OCI-LY1 (cell line): ENCODE measurements at regions not wholly inside any gene's neighbourhood (a gene's known extent, or its start where the extent isn't known, plus 50 kb on each side); places are given as distances from the start of the nearest gene placed in this dataset.
"Not testable (repeated sequence)": the region's sequence is repeated elsewhere in the genome, so short reads cannot be mapped to it uniquely, and the experiment has no call there.

ENCODE experiments used
- H2AFZ ChIP-seq: fragments of 200-600 bp; sonication (generic), shearing (Covaris generic); 2 replicates; pipeline ENCODE4 v1.6.0; 2014; ENCODE audit warnings: antibody characterized with exemption, mild to moderate bottlenecking, low read length
- H3F3A ChIP-seq: fragments of 200-600 bp; sonication (generic), shearing (Covaris generic); 2 replicates; pipeline ENCODE4 v1.6.0; 2014; ENCODE audit warnings: mild to moderate bottlenecking, antibody characterized with exemption, low read length, moderate library complexity; ENCODE audit not compliant: insufficient read depth
- H3K27ac ChIP-seq: fragments of 200-600 bp; sonication (generic); 2 replicates; pipeline ENCODE4 v1.5.1; 2014; ENCODE audit warnings: low read length, mixed run types, mild to moderate bottlenecking, low read depth; ENCODE audit not compliant: poor library complexity, severe bottlenecking
- H3K27me3 ChIP-seq: fragments of 200-600 bp; sonication (generic); 2 replicates; pipeline ENCODE4 v1.6.0; 2014; ENCODE audit warnings: antibody characterized with exemption, mild to moderate bottlenecking, low read length, moderate library complexity; ENCODE audit not compliant: insufficient read depth
- H3K36me3 ChIP-seq: fragments of 200-600 bp; sonication (generic); 2 replicates; pipeline ENCODE4 v1.6.1; 2014; ENCODE audit warnings: mild to moderate bottlenecking, antibody characterized with exemption, low read length, moderate library complexity, mixed read lengths; ENCODE audit not compliant: insufficient read depth
- H3K4me1 ChIP-seq: fragments of 200-600 bp; sonication (generic); 2 replicates; pipeline ENCODE4 v1.5.1; 2014; ENCODE audit warnings: mild to moderate bottlenecking, low read length, moderate library complexity; ENCODE audit not compliant: insufficient read depth, severe bottlenecking
- H3K4me2 ChIP-seq: fragments of 200-600 bp; sonication (generic), shearing (Covaris generic); 2 replicates; pipeline ENCODE4 v1.6.1; 2014; ENCODE audit warnings: low read length
- H3K4me3 ChIP-seq: fragments of 200-600 bp; sonication (generic); 2 replicates; pipeline ENCODE4 v1.5.1; 2014; ENCODE audit warnings: low read length, low read depth, mild to moderate bottlenecking, mixed read lengths; ENCODE audit not compliant: poor library complexity, severe bottlenecking
- H3K79me2 ChIP-seq: fragments of 200-600 bp; shearing (Covaris generic); 2 replicates; pipeline ENCODE4 v1.6.1; 2016; ENCODE audit warnings: mixed run types, low read length, mixed read lengths; ENCODE audit not compliant: insufficient read depth
- H3K9ac ChIP-seq: fragments of 200-600 bp; sonication (generic), shearing (Covaris generic); 2 replicates; pipeline ENCODE4 v1.6.1; 2014; ENCODE audit warnings: mild to moderate bottlenecking, low read length, mixed read lengths
- H3K9me2 ChIP-seq: fragments of 200-600 bp; sonication (generic), shearing (Covaris generic); 2 replicates; pipeline ENCODE4 v1.6.1; 2014; ENCODE audit warnings: low read depth, mild to moderate bottlenecking, low read length, mixed read lengths
- H3K9me3 ChIP-seq: fragments of 200-600 bp; shearing (Covaris generic); 2 replicates; pipeline ENCODE4 v1.6.1; 2014; ENCODE audit warnings: low read length, mixed read lengths
- H4K20me1 ChIP-seq: fragments of 200-600 bp; sonication (generic), shearing (Covaris generic); 2 replicates; pipeline ENCODE4 v1.6.0; 2016; ENCODE audit warnings: mild to moderate bottlenecking, low read length; ENCODE audit not compliant: insufficient read depth
- CTCF ChIP-seq: fragments of 200-600 bp; sonication (generic), shearing (Covaris generic); IDR thresholded peaks from 2 replicates; pipeline ENCODE4 v1.5.1; 2017; ENCODE audit warnings: mild to moderate bottlenecking, antibody characterized with exemption, low read length, moderate library complexity, mixed read lengths
- EZH2 ChIP-seq: fragments of 200-600 bp; sonication (generic), shearing (Covaris generic); IDR thresholded peaks from 2 replicates; pipeline ENCODE4 v1.8.0; 2017; ENCODE audit warnings: borderline replicate concordance, mixed run types, mild to moderate bottlenecking, antibody characterized with exemption, low read length, moderate library complexity, mixed read lengths

- not testable (repeated sequence) for H3K27ac ChIP-seq, H3K79me2 ChIP-seq, H3K4me1 ChIP-seq, H3K36me3 ChIP-seq, H3K4me3 ChIP-seq, H2AFZ ChIP-seq, H3K9ac ChIP-seq, H4K20me1 ChIP-seq, H3K27me3 ChIP-seq, H3F3A ChIP-seq, H3K9me2 ChIP-seq, H3K9me3 ChIP-seq, H3K4me2 ChIP-seq
Measured at GRCh38 chr11:50348018-50348417, 315.3 kb downstream of the OR4C45 start.

- Histone ChIP-seq H3K27ac (no peak overlapping the region), H3K4me3 (no peak overlapping the region), H3K36me3 (no peaks in the 10 kb centered on the region), H3K9me3 (peaks cover 8% of the 10 kb centered on the region; the same call in 1 of the 2 replicates), H3K4me1 (no peaks in the 10 kb centered on the region), H3K79me2 (no peaks in the 10 kb centered on the region), H2AFZ (no peak overlapping the region), H3F3A (no peaks in the 10 kb centered on the region), H4K20me1 (no peaks in the 10 kb centered on the region), H3K4me2 (no peak overlapping the region), H3K27me3 (no peaks in the 10 kb centered on the region), H3K9ac (no peak overlapping the region), H3K9me2 (no peaks in the 10 kb centered on the region)
- TF ChIP-seq CTCF (no peak), EZH2 (no peak)
Measured at GRCh38 chr11:50379484-50379883, 346.8 kb downstream of the OR4C45 start.

GRCh38 chr11:50394017-50394416 is 361.3 kb downstream of the OR4C45 start:
- H3K9me3 ChIP-seq, result peaks cover 34% of the 10 kb centered on the region; the same call in 1 of the 2 replicates
- no peaks in the 10 kb centered on the region for H3K36me3 ChIP-seq
- H3F3A ChIP-seq, result no peaks in the 10 kb centered on the region
- H2AFZ ChIP-seq, result no peak overlapping the region
- no peak overlapping the region for H3K9ac ChIP-seq
- H3K4me1 ChIP-seq, result no peaks in the 10 kb centered on the region
- no peaks in the 10 kb centered on the region for H3K27me3 ChIP-seq
- no peak overlapping the region for H3K27ac ChIP-seq
- no peaks in the 10 kb centered on the region for H4K20me1 ChIP-seq
- H3K4me3 ChIP-seq, result no peak overlapping the region
- no peak for TF ChIP-seq EZH2
- no peak for TF ChIP-seq CTCF
- H3K79me2 ChIP-seq, result no peaks in the 10 kb centered on the region
- no peaks in the 10 kb centered on the region for H3K9me2 ChIP-seq
- H3K4me2 ChIP-seq, result no peak overlapping the region

GRCh38 chr11:50412832-50413231 is 380.2 kb downstream of the OR4C45 start:
- TF ChIP-seq EZH2, result no peak
- no peak for TF ChIP-seq CTCF
- Histone ChIP-seq H3K36me3 (no peaks in the 10 kb centered on the region), H3K4me3 (no peak overlapping the region), H2AFZ (no peak overlapping the region), H3K27ac (no peak overlapping the region), H3K27me3 (no peaks in the 10 kb centered on the region), H3K4me2 (no peak overlapping the region), H3K9ac (no peak overlapping the region), H3K79me2 (no peaks in the 10 kb centered on the region), H3K9me3 (no peaks in the 10 kb centered on the region), H3K9me2 (no peaks in the 10 kb centered on the region), H3F3A (no peaks in the 10 kb centered on the region), H3K4me1 (no peaks in the 10 kb centered on the region), H4K20me1 (no peaks in the 10 kb centered on the region)
